Right hindlimb (tissue), 1 donor: ENCODE measurements at regions not wholly inside any gene's neighbourhood (a gene's known extent, or its start where the extent isn't known, plus 50 kb on each side); places are given as distances from the start of the nearest gene placed in this dataset.
"Not testable (repeated sequence)": the region's sequence is repeated elsewhere in the genome, so short reads cannot be mapped to it uniquely, and the experiment has no call there.

Source experiments
- DNase-seq: peaks from one replicate; pipeline ENCODE4 v3.0.0-alpha.2; 2018

- no peak for DNase-seq
Observed at GRCh38 chr3:177249203-177249602, 51.9 kb upstream of the TBL1XR1 start.

- DNase-seq: no peak
Observed at GRCh38 chr3:177250151-177250550, 52.9 kb upstream of the TBL1XR1 start.

- no peak for DNase-seq
Observed at GRCh38 chr3:177251755-177252154, 54.5 kb upstream of the TBL1XR1 start.

GRCh38 chr3:177257006-177257405 lies 59.7 kb upstream of the TBL1XR1 start:
- no peak for DNase-seq

GRCh38 chr3:177257625-177258024 lies 60.3 kb upstream of the TBL1XR1 start:
- DNase-seq: no peak

- DNase-seq: no peak
Observed at GRCh38 chr3:177262396-177262795, 65.1 kb upstream of the TBL1XR1 start.

- peak; percentile 27 for DNase-seq
Observed at GRCh38 chr3:177263615-177264368, 66.5 kb upstream of the TBL1XR1 start.

- DNase-seq: not testable (repeated sequence)
Observed at GRCh38 chr3:177271811-177272501, 74.7 kb upstream of the TBL1XR1 start.

- no peak for DNase-seq
Observed at GRCh38 chr3:177278016-177278415, 80.7 kb upstream of the TBL1XR1 start.

- no peak for DNase-seq
Observed at GRCh38 chr3:177279118-177279815, 82.0 kb upstream of the TBL1XR1 start.

GRCh38 chr3:177281292-177282118 lies 84.2 kb upstream of the TBL1XR1 start:
- no peak for DNase-seq

GRCh38 chr3:177282119-177282655 lies 84.9 kb upstream of the TBL1XR1 start:
- DNase-seq: no peak

GRCh38 chr3:177283983-177284382 lies 86.7 kb upstream of the TBL1XR1 start:
- no peak for DNase-seq

- DNase-seq: peak; percentile 37
Observed at GRCh38 chr3:177284383-177284881, 87.2 kb upstream of the TBL1XR1 start.

GRCh38 chr3:177286034-177286433 lies 88.8 kb upstream of the TBL1XR1 start:
- no peak for DNase-seq

- DNase-seq: no peak
Observed at GRCh38 chr3:177287231-177287630, 89.9 kb upstream of the TBL1XR1 start.

- DNase-seq: no peak
Observed at GRCh38 chr3:177290633-177291032, 93.4 kb upstream of the TBL1XR1 start.

GRCh38 chr3:177294221-177294620 lies 96.9 kb upstream of the TBL1XR1 start:
- DNase-seq: peak; percentile 35

- DNase-seq: no peak
Observed at GRCh38 chr3:177295116-177295515, 97.8 kb upstream of the TBL1XR1 start.

GRCh38 chr3:177299250-177299649 lies 102.0 kb upstream of the TBL1XR1 start:
- DNase-seq: no peak

GRCh38 chr3:177300039-177300833 lies 103.0 kb upstream of the TBL1XR1 start:
- peak; percentile 59 for DNase-seq

- no peak for DNase-seq
Observed at GRCh38 chr3:177300842-177301241, 103.6 kb upstream of the TBL1XR1 start.
